NCI-H1694 treated with DMSO at 0.1 percent for 48 hours (cell line): ENCODE measurements at regions not wholly inside any gene's neighbourhood (a gene's known extent, or its start where the extent isn't known, plus 50 kb on each side); places are given as distances from the start of the nearest gene placed in this dataset.
"Not testable (repeated sequence)": the region's sequence is repeated elsewhere in the genome, so short reads cannot be mapped to it uniquely, and the experiment has no call there.

Experiments
- DNase-seq: peaks from one replicate; lab custom pipeline; 2025; lab: John Stamatoyannopoulos, UW

DNA sequence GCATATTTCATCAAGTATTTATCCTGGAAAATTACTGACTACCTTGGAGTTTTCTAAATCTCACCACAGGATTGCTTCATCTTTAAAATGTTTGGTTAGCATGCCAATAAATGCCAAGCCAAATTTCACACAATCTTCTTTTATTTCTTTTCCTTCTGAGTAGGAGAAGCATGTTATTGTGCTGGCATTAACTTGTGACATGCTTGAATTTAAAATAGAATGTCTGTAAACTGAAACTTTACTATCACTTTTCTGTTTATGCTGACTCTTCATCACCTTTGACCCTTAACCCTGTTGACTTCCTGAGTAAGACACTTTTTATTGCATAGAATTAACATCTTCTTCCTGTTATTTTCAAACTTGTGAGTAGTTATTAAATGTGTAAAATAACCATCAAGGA, 56.2 kb upstream of the LRRTM4 start:
- DNase-seq: no peak

DNA sequence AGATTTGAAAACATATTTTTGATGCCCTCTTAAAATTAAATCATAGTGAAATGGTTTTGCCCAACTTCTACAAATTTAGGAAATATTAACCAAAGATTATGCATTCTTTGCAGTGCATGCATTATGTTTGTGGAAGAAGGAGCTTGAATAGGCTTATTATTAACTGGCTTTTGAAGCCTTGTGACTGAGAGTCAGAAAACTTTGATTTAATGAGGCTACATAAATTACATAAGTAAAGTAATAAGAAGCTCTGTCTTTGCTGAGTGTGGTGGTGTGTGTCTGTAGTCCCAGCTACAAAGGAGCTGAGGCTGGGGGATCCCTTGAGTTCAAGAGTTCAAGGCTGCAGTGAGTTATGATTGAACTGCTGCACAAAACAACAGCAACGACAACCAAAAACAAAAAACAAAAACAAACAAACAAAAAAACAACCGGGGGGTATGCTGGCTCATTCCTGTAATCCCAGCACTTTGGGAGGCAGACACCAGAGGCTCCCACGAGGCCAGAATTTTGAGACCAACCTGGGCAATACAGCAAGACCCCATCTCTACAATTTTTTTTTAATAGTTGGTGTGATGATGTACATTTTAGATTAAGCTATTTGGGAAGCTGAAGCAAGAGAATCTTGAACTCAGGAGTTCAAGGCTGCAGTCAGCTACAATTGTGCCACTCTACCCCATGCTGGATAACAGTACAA, 57.0 kb upstream of the LRRTM4 start:
- no peak for DNase-seq

DNA sequence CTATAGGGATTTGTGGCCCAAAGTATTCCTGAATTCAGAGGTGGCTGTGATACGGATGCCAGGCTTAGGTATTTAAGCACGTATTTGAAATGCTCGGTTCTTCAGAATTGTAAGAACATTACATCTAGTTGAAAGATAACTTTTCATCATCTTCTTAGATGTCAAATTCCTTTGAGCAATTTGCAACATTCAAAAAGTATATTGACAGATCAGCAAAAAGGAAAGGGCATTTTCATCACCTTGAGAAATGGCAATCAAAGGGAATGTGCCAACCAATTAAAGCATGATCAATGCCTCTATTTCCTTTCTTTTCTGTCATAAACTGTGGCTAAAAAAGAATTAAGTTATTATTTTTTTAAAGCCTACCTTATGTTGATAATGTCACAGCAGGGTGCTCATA, 66.3 kb upstream of the LRRTM4 start:
- DNase-seq: no peak

DNA sequence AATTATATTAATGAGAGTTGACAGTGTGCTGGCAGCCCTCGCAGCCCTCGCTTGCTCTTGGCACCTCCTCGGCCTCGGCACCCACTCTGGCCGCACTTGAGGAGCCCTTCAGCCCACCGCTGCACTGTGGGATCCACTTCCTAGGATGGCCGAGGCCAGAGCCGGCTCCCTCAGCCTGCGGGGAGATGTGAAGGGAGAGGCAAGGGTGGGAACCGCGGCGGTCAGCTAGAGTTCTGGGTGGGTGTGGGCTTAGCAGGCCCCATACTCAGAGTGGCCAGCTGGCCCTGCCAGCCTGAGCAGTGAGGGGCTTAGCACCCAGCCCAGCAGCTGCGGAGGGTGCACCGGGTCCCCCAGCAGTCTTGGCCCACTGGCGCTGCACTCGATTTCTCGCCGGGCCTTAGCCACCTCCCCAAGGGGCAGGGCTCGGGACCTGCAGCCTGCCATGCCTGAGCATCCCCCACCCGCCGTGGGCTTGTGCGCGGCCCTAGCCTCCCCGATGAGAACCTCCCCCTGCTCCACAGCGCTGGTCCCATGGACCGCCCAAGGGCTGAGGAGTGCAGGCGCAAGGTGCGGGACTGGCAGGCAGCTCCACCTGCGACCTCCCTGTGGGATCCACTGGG, 68.2 kb upstream of the LRRTM4 start:
- no peak for DNase-seq

DNA sequence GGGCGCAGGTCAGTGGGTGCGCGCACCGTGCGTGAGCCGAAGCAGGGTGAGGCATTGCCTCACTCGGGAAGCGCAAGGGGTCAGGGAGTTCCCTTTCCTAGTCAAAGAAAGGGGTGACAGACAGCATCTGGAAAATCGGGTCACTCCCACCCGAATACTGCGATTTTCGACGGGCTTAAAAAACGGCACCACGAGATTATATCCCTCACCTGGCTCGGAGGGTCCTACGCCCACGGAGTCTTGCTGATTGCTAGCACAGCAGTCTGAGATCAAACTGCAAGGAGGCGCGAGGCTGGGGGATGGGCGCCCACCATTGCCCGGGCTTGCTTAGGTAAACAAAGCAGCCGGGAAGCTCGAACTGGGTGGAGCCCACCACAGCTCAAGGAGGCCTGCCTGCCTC, 70.8 kb upstream of the LRRTM4 start:
- not testable (repeated sequence) for DNase-seq

DNA sequence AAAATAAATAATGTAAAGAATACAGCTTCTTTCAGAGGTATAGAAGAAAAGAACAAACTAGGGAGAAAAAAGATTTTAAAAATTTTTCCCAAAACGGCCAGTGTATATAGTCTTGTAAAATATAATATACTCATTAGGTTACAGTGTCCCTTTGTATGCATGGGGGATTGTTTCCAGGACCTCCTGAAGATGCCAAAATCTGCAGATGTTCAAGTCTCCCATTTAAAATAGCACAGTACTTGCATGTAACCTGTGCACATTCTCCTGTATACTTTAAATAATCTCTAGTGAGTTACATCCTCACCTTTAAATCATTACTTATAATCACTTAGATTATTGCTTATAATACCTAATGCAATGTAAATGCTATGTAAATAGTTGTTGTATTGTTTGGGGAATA, 80.6 kb upstream of the LRRTM4 start:
- no peak for DNase-seq

DNA sequence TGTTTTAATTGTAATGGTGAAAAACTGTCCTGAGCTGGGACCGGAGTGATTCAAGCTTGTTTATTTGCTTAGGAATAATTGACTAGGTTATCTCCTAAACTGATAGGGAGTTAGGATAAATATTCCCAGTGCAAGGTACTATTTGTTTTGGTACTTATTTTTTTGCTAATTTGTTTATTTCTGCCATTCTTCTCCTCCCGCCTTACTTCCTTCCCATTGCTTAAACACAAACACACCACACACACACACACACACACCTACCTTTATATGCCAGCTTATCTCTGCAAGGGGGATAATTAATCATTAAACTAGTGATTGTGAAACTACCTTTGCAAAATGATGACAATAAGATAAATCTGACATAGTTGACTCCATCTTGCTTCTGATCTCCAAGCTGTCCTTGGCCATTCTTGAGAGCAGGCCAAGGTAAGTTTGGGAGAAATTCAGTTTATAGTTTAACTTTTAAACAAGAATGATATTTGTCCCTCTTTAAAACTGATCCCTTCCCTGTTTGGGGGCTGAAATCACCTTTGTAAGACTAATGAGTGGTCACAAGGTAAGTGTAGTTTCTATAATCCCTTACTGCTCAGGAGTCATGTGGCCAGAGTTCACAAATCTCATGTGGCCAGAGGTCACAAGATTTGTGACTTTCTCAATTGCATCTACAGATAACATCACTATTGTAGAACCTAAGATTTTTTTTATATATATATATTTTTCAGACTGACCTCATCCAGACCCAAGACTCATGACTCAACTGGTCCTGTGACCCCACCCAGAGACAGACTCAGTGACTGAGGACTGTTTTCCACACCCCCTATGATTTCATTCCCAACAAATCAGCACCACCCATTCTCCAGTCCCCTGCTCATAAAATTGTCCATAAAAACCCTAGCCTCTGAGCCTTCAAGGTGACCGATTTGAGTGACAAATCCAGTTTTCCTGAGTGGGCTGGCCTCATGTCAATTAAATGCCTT, 83.1 kb upstream of the LRRTM4 start:
- no peak for DNase-seq

DNA sequence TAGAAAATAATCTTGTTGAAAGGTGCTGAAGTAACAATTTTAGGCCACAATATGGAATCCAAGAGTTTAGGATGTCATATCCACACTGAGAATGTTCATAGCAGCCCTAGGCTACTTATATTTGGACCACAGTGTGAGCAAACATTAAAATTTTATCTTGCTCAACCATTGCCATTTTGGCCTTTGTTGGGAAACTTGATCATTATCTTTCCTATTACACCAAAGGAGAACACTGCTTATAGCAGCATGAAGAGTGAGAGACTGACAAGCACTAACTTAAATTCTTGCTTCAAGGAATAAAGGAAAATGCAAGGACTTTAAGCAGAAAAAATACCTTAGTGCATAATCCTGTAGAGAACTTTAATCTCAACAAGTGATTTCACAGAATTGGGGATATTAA, 86.3 kb upstream of the LRRTM4 start:
- DNase-seq: no peak

DNA sequence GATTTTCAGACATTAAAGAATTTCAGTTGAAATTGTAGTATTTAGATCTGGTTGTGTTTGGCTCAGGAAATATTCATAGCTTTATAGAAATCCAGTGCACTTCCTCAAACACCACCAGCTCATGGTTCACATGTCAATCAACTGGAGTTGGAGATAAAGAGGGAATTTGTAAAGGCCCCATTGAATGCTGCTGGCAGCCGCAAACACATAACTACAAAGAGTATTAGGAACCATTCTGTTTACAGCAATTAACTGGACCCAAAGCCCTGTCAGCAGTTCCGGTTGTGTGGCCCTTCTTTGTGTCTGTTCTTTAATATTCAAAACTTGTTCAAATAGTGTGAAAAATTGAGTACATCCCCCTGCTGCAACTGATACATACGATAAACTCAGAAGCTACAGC, 107.4 kb upstream of the LRRTM4 start:
- DNase-seq: no peak

DNA sequence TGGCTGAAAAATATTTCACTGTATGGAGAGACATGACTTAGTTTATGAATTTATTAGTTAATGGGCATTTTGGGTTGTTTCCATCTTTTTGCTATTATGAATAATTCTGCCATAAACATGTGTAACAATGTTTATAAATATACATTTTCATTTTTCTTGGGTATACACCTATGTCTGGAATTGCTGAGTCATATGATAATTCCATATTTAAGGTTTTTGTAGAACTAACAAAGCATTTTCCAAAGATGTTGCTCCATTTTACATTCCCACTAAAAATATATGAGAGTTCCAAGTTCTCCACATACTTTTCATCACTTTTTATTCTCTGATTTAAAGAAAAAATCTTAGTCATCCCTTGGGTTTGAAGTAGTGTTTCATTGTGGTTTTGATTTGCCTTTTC, 108.8 kb upstream of the LRRTM4 start:
- no peak for DNase-seq

DNA sequence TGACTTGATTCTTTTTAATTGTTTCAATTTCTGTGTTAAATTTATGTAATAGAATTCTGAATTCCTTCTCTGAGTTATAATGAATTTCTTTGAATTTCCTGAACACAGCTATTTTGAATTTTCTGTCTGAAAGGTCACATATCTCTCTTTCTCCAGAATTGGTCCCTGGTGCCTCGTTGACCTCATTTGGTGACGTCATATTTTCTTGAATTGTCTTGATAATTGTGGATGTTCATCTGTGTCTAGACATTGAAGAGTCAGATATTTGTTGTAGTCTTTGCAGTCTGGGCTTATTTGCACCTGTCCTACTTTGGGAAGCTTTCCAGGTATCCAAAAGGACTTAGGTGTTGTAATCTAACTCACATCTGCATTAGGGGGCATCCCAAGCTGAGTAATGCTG, 111.4 kb upstream of the LRRTM4 start:
- DNase-seq: no peak

DNA sequence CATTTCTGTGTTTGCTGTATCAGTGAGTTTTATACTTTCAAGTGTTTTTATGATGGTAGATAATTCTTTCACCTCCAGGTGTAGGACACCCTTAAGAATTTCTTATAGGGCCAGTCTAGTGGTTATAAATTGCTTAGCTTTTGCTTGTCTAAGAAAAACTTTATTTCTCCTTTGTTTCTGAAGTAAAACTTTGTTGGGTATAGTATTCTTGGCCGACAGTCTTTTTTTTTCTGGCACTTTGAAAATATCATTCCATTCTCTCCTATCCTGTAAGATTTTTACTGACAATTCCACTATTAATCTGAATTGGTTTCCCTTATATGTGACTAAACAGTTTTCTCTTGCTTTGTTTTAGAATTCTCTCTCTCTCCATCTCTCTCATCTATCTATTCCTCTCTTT, 118.7 kb upstream of the LRRTM4 start:
- no peak for DNase-seq

DNA sequence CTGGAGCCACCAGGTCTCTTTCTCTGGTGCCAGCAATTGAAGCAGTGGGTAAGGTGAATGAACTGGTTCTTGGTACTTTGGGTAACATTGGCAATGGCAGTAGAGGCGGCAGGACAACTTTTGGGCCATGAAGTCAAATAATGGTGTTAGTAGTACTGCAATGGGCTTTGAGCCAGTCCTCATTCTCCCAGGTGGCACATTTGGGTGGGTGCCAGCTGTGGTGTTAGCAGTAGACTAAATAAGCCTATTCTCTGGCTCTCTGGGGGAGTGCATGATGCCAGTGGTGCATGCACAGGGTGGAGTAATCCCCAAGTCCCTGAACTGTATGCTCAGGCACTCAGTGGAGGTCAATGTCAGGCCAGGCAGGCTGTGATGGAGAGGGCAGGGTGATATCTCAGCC, 120.2 kb upstream of the LRRTM4 start:
- DNase-seq: no peak

DNA sequence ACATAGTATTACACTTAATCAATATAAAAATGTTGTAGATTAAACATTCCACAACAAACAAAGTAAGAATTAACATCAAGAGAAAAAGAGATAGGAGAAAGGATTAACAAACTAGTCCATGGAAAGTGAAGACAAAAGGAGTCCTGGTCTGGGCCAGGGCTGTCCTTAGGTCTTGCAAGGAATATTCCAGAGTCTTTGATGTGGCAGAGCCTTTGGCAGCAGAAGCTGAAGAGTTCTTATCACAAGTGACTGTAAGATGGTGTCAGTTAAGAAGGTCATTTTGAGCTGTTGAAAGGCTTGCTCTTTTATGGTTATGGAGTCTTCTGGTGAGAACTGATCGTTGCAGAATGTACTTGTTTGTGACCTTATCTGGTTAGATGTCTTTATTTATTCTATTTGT, 127.7 kb upstream of the LRRTM4 start:
- DNase-seq: no peak

DNA sequence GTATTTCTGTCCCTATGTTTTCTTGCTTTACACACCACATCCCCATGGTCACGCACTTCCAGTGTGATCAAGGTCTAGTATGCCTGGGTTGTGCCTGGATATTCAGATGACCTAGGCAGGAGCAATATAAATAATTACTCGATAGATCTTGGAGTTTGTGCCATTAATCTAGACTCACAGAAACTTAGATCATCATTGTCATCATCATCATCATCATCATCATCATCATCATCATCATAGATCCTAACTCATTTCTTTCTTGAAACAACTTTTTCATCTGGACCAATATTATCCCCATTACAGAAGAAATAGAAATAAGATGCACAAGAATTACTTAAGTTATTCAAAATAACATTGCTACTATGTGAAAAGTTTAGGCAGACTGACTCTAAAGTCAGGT, 130.3 kb upstream of the LRRTM4 start:
- DNase-seq: no peak

DNA sequence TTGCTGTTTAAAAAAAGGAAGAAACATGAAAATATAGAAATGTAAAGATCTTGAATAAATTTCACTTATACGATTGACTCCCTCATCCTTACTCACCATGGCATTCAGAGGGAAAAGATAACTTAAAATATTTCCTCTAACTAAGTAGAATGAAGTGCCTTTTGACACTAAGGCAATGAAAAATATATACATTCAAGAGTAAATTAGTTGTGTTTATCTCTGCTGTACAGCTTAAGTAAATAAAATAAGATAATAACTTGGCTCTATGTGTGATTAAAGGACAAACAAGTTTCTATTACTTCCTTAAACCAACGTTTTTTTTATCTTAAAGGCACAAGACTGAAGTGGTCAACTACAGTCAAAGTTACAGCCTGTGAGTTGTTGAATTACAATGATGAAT, 142.3 kb upstream of the LRRTM4 start:
- no peak for DNase-seq

DNA sequence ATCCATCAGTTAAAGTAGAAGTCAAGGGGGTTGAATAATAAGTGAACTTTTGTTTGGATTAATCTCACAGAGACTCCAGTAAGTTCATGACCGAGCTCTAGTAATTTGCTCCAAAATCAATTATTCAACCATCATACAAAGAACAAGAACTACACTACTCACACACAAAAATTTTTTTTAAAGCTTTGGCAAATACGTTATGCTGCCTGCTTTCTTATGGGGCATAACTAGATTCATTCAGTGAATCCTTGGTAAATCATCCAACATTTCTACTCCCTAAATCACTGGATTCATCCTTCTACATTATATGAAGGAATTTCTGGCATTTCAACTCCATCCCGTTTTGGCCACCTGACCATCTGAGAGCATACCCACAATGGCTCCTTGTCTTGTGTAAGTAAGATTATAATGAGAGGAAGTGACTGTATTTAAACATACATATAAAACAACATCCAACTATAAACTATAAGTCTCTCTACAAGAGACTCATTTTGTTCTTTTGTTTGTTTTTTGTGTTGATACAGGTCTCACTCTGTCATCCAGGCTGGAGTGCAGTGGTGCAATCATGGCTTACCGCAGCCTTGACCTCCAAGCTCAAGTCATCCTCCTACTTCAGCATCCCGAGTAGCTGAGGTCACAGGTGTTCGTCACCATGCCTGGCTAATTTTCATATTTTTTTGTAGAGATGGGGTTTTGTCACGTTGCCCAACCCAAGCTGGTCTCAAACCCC, 144.2 kb upstream of the LRRTM4 start:
- no peak for DNase-seq

DNA sequence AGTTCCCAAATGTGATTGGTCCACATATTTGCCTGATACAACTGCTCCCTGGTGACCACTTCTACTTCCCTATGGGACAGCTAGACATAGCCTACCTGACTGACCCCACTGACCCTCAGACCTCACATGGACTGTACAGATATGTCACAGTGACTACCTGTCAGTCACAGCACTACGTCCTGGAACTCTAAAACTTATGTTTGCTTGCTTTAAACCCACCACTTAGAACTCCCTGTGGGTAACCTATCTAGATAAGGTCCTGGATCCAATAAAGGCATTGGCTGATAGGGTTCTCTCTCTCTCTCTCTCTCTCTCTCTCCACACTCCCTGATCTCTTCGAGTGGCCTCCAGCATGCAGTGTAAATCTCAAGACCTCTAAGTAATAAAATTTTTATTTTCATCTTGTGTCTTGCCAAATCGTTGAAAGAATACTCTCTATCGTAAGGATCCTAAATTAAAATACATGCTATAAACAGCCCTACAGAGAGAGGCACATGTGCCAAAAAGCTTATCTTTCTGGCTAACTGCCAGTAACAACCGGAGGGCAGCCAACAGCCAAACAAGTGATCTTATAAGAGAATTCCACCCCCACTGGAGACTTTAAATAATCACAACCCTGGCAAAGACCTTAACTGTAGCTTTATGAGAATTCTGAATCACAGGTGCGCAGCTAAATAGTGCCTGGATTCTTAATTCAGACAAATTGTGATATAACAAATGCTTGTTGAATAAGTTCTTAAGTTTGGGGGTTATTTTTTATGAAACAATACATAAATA, 162.6 kb upstream of the LRRTM4 start:
- DNase-seq: not testable (repeated sequence)

DNA sequence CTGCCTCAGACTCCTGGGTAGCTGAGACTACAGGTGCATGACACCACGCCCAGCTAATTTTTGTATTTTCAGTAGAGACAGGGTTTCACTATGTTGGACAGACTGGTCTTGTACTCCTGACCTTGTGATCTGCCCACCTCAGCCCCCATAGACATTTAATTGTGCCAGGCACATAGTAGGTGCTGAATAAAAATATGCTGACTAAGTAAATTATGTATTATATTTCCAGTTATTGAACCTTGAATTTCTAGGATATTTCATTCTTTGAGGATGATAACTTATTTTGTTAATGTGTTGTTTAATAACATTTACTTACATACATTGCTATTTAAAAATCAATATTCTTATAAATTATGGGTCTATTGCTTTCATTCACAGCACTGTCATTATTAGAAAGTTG, 190.4 kb upstream of the LRRTM4 start:
- no peak for DNase-seq

DNA sequence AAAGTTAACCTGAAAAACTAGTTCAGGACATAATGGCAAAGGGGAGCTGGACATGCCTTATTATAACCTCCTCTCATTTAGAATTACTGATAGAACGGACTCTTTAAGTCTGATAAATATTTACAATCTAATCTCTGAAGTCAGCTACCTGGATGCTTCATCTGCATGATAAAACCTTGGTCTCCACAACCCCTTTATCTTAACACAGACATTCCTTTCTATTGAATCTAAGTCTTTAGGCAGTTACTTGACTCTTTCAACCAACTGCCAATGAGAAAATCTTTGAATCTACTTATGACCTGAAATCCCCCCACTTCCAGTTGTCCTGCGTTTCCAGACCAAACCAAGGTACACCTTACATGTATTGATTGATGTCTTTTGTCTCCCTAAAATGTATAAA, 191.2 kb upstream of the LRRTM4 start:
- DNase-seq: no peak

DNA sequence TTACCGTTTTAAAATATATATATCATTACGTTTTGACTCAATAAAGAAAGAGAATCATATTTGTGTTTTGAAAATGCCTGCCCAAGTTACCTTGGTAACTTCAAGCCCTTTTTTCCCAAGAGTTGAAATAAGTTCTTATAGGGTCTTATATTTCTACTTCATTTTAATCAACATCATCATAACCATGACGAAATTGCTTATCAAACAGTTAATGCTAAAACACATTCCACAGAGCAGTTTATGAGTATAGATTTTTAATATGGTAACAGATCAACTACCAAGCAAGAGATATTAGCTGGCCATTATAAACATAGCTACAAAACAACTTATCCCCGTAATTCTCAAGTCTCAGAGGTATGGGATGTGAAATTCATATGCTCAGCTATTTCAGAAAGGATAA, 197.9 kb upstream of the LRRTM4 start:
- DNase-seq: no peak

DNA sequence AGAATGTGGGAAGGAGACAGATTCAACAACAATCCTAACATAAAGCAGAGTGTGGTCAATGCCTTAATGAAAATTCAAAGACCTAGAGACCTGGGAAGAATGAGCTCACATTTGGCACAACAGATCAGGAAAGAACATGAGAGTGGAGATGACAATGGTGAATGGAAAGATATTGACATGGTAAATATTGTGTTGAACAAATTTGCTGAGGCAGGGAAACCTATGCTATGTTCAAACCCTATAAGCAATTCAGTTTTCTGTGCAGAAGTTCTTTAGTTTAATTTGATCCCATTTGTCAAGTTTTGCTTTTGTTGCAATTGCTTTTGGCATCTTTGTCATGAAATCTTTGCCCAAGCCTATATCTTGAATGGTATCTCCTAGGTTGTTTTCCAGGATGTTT, 199.4 kb upstream of the LRRTM4 start:
- no peak for DNase-seq
